Adrenal gland (tissue), 9 donors: ENCODE measurements at regions not wholly inside any gene's neighbourhood (a gene's known extent, or its start where the extent isn't known, plus 50 kb on each side); places are given as distances from the start of the nearest gene placed in this dataset.
A peak's percentile ranks its signal among the peaks of the same experiment; 100 is the strongest.

ENCODE experiments used
- DNase-seq, 7 donors: peaks; one replicate each; pipeline ENCODE4 v3.0.0-alpha.2; 2019 to 2020
- H3K27ac ChIP-seq, 5 donors: fragments of 200-600 bp; sonication (generic) in 4 of 5; 1 replicate in 3 of 5; 2 replicates in 2 of 5; pipeline versions ENCODE4 v1.5.1 to v1.8.0; 2016 to 2020; ENCODE audit warnings: mild to moderate bottlenecking in 1 of 5
- H3K27me3 ChIP-seq: fragments of 200-600 bp; 2 replicates; pipeline ENCODE4 v1.8.0; 2021
- H3K36me3 ChIP-seq, 2 donors: fragments of 200-600 bp; replicated peaks in 1 of 2; 1 replicate in 1 of 2; 2 replicates in 1 of 2; pipeline versions ENCODE4 v1.5.1 to v1.8.0; 2018 to 2022
- H3K4me1 ChIP-seq, 2 donors: fragments of 200-600 bp; replicated peaks in 1 of 2; 1 replicate in 1 of 2; 2 replicates in 1 of 2; pipeline versions ENCODE4 v1.5.1 to v1.8.0; 2018 to 2021
- H3K4me3 ChIP-seq, 4 donors: fragments of 200-600 bp; sonication (generic) in 3 of 4; one replicate each; pipeline ENCODE4 v1.5.1; 2016 to 2018
- H3K9me3 ChIP-seq, 3 donors: fragments of 200-600 bp; sonication (generic) in 1 of 3; replicated peaks in 1 of 3; 1 replicate in 2 of 3; 2 replicates in 1 of 3; pipeline versions ENCODE4 v1.5.1 to v1.8.0; 2016 to 2021
- POLR2A ChIP-seq, 2 donors: fragments of 450-650 bp; IDR thresholded peaks; one replicate each; pipeline ENCODE4 v1.6.1; 2017; ENCODE audit warnings: antibody characterized with exemption in 2 of 2, mild to moderate bottlenecking in 2 of 2, moderate library complexity in 1 of 2
- WGBS, 4 donors: extraction: QIAGEN DNeasy Blood & Tissue Kit in 2 of 4; methylation state at CpG; one replicate each; pipeline versions ENCODE4 v1.1.5 to v1.1.7; 2013 to 2017; 5-methylcytosine and 5-hydroxymethylcytosine counted together
- intact Hi-C, 2 donors: fragments of 100-400 bp; cut with DNase I; formaldehyde crosslinking; loops; one replicate each; pipeline versions ENCODE4 v1.14.1 to v1.15.0; 2022 to 2023
- TF ChIP-seq, protein P1 (sequence below), 6 experiments: fragments of 450-650 bp in 4 of 6; fragments of 200-600 bp in 2 of 6; sonication (generic) in 1 of 6; IDR thresholded peaks; 1 replicate in 5 of 6; 2 replicates in 1 of 6; pipeline versions ENCODE4 v1.5.1 to v1.8.0; 2016 to 2021; ENCODE audit warnings: antibody characterized with exemption in 6 of 6, mild to moderate bottlenecking in 2 of 6, moderate library complexity in 1 of 6
- donor health status: healthy with polysubstance abuse.
- donor health status: Bipolar disorder and iron deficiency.
- donor health status: DM: yes; HTN: yes; CAD: no.
- donor health status: DM: no; HTN: no; CAD: no.
- donor health status: DM: no; HTN: no; CAD: no.

GRCh38 chr17:31699886-31700285, 159.2 kb downstream of the COPRS start:
- TF ChIP-seq POLR2A (IDR thresholded peaks at IDR 0.05) = no peak
- TF ChIP-seq, protein P1, sequence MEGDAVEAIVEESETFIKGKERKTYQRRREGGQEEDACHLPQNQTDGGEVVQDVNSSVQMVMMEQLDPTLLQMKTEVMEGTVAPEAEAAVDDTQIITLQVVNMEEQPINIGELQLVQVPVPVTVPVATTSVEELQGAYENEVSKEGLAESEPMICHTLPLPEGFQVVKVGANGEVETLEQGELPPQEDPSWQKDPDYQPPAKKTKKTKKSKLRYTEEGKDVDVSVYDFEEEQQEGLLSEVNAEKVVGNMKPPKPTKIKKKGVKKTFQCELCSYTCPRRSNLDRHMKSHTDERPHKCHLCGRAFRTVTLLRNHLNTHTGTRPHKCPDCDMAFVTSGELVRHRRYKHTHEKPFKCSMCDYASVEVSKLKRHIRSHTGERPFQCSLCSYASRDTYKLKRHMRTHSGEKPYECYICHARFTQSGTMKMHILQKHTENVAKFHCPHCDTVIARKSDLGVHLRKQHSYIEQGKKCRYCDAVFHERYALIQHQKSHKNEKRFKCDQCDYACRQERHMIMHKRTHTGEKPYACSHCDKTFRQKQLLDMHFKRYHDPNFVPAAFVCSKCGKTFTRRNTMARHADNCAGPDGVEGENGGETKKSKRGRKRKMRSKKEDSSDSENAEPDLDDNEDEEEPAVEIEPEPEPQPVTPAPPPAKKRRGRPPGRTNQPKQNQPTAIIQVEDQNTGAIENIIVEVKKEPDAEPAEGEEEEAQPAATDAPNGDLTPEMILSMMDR (IDR thresholded peaks at IDR 0.05) = no peak
- Histone ChIP-seq H3K4me3 (no peak overlapping the region), H3K4me1 (no peaks in the 10 kb centered on the region), H3K27me3 (no peaks in the 10 kb centered on the region), H3K27ac (no peak overlapping the region), H3K9me3 (no peaks in the 10 kb centered on the region), H3K36me3 (no peaks in the 10 kb centered on the region)
- intact Hi-C loops = no loop called here
- 76 to 86% (median 85%) methylated on average over 4 of the region's 4 CpGs for whole genome bisulfite sequencing, 4 donors
- DNase-seq = no peak

- no peaks in the 10 kb centered on the region for H3K36me3 ChIP-seq
- DNase-seq = no peak
- intact Hi-C loops = no loop called here
- no peaks in the 10 kb centered on the region for H3K4me1 ChIP-seq
- H3K4me3 ChIP-seq = no peak overlapping the region
- H3K27ac ChIP-seq = no peak overlapping the region
- no peaks in the 10 kb centered on the region for H3K9me3 ChIP-seq
- H3K27me3 ChIP-seq = no peaks in the 10 kb centered on the region
- WGBS, 4 donors = 53 to 61% (median 55%) methylated on average over 3 of the region's 3 CpGs
- TF ChIP-seq, protein P1 (IDR thresholded peaks at IDR 0.05) = no peak
- TF ChIP-seq POLR2A (IDR thresholded peaks at IDR 0.05) = no peak
These were observed 159.8 kb downstream of the COPRS start for GRCh38 chr17:31699281-31699680.

GRCh38 chr17:31698751-31699150, 160.3 kb downstream of the COPRS start:
- no peaks in the 10 kb centered on the region for H3K27me3 ChIP-seq
- no peak overlapping the region for H3K27ac ChIP-seq
- TF ChIP-seq, protein P1 (IDR thresholded peaks at IDR 0.05) = no peak
- TF ChIP-seq POLR2A (IDR thresholded peaks at IDR 0.05) = no peak
- H3K9me3 ChIP-seq = no peaks in the 10 kb centered on the region
- intact Hi-C loops = no loop called here
- H3K36me3 ChIP-seq = no peaks in the 10 kb centered on the region
- H3K4me3 ChIP-seq = no peak overlapping the region
- WGBS, 4 donors = 87 to 94% (median 92%) methylated on average over 7 of the region's 7 CpGs
- no peaks in the 10 kb centered on the region for H3K4me1 ChIP-seq
- DNase-seq = peak in 1 of 7 donors; percentile 4

- Histone ChIP-seq H3K4me1 (no peaks in the 10 kb centered on the region), H3K27ac (no peak overlapping the region), H3K27me3 (no peaks in the 10 kb centered on the region), H3K9me3 (no peaks in the 10 kb centered on the region), H3K36me3 (no peaks in the 10 kb centered on the region), H3K4me3 (no peak overlapping the region)
- TF ChIP-seq, protein P1 (IDR thresholded peaks at IDR 0.05) = no peak
- TF ChIP-seq POLR2A (IDR thresholded peaks at IDR 0.05) = no peak
- WGBS, 4 donors = 84 to 94% (median 92%) methylated on average over 9 of the region's 9 CpGs
- intact Hi-C loops = no loop called here
- peak in 1 of 7 donors; percentile 11 for DNase-seq
These were observed 161.2 kb downstream of the COPRS start for GRCh38 chr17:31697838-31698237.
